HG03521 (cell line): ENCODE measurements at regions not wholly inside any gene's neighbourhood (a gene's known extent, or its start where the extent isn't known, plus 50 kb on each side); places are given as distances from the start of the nearest gene placed in this dataset.

Experiments
- ATAC-seq: cut with Tn5 transposase; IDR thresholded peaks from one replicate; pipeline ENCODE4 v1.9.1; 2021; ENCODE audit warnings: mild to moderate bottlenecking, moderate library complexity; ENCODE audit not compliant: unreplicated experiment

GRCh38 chr10:120960725-120961124, 109.6 kb downstream of the WDR11 start:
- ATAC-seq, result no peak

DNA sequence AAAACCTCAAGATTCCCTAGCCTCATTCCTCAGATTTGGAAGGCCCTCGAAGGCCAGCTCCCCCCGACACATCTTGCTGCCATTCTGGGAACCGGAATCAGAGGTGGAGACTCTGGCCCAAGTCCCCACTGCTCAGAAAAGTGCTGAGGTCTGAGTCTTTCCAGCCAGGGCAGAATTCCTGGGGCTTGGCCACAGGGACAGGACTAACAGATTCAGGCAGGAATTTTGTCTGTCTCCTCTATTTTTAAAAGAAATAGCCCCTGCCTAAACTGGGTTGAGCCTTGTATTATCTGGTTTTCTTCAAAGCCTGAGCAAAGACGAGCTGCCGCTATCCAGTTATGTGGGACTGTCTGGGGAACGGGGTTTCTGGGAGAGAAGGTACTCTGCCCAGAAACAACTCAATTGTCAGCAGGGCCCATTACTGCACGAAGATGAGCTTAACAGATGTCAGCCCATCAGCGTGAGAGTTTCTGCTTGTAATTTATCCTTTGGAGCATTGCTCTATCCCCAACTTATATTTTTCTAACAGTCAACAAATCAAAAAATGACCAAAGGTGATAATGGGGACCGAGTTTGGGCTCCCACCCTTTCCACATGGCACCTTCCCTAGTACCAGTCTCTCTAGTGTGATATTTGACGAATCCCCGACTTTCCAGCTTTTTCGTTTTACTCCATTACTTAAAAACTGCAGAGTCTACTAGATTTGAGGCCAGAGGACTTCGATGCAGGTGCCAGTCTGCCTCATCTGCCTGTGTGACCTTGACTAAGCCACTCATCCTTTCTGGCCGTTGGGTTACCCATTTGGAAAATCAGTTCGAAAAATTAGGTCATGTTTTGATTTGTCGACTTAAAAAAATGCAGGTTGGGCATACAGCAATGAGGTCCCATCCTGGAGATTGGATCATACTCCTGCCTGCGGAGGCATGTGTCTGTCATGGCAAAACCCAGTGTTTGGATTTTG, 110.9 kb downstream of the WDR11 start:
- no peak for ATAC-seq

- no peak for ATAC-seq
Measured at GRCh38 chr10:120962756-120963593, 111.8 kb downstream of the WDR11 start.

GRCh38 chr10:120963594-120964220, 112.5 kb downstream of the WDR11 start:
- ATAC-seq, result no peak

DNA sequence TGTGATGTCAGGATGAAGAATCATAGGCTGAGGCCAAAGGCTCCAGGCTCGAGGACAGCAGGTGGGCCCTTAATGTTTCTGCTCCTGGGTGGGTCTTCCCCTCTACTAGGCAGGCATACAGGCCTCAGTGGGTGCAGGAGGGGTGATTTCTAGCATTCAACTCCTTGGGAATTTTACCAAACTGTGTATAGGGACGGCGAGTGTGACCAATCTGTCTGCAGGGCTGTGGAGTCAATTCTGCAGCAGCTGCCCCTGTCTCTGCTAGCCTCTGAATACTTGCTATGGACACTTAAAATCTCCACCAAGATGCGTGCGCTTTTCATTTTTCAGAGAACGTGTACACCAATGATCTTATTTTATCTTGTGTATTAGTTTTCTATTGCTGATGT, 115.5 kb downstream of the WDR11 start:
- ATAC-seq, result no peak

GRCh38 chr10:120969219-120969645, 118.1 kb downstream of the WDR11 start:
- ATAC-seq, result peak; percentile 48

- ATAC-seq, result no peak
Measured at GRCh38 chr10:120970595-120971529, 119.7 kb downstream of the WDR11 start.

DNA sequence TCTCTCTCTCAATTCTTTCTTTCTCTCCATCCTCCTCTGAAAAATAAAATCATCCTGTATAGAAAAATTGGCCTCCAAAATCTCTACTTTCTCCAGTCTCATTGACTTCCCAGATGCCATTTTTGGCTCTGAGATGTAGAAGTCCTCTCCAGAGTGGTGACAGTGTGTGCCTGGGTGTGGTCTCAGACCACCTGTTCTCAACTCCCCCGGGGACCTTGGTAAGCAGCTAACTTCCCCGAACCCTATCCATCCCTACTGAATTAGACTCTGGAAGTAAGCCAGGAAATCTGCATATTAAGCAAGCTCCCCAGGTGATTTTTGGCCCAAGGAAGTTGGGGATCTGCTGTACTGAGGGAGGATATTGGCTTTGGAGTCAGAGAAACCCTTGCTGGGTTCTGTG, 120.5 kb downstream of the WDR11 start:
- ATAC-seq, result no peak

DNA sequence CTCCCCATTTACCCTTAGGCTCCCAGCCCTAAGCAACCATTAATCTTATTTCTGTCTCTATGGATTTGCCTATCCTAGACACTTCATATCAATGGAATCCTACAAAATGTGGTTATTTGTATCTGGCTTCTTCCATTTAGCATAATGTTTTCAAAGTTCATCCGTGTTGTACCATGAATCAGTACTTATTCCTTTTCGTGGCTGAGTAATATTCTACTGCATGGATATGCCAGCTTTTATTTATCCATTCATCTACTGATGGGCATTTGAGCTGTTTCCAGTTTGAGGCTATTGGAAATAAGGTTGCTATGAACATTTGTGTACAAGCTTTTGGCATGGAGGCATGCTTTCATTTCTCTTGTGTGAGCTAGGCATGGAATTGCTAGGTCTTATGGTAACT, 121.1 kb downstream of the WDR11 start:
- no peak for ATAC-seq

DNA sequence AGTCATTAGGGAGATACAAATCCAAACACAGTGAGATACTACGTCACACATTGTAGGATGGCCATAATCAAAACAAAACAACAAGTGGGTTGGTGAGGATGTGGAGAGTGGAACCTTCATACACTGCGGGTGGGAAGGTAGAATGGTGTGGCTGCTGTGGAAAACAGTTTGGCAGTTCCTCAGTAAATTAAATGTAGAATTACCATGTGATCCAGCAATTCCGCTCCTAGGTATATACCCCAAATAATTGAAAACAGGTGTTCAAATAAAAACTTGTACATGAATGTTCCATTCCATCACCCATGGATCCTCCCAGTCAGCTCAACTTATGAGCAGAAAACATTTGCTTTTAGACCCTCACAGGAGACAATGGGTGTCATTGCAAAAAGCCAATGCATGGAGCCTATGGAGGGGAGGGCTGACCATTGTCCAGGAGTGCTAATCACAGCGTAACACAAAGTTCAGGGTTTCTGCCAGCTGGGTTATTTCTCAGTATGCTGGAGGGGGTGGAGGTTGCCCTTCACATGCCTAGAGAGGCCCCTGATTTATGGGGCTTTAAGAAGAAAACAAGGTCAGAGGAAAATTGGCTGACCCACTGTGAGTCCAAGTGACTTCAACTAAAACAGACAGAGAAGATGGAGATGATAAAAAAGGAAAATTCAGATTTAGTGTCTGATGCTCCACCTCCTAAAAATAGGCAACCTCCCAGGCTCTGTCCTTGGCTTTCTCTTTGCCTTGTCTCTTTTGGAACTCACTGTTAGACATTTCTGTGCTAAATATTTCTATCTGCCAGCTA, 124.1 kb downstream of the WDR11 start:
- ATAC-seq, result no peak

DNA sequence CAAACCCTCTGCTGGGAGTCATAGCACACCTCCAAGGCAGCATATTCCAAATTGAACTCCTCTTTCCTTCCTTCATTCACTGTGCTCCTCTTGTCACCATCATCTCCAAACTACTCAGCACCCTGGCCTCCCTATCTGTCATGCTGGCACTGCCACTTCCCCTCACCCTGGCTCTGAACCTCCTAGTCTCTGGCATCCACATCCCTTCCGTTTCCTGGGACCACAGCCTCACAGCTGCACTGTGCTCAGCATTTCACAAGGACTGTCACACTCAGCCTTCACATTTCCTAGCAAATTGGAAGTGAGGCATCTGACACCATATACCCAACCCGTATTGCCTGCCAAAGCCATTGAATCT, 124.7 kb downstream of the WDR11 start:
- ATAC-seq, result no peak

- no peak for ATAC-seq
Measured at GRCh38 chr10:120977897-120978296, 126.7 kb downstream of the WDR11 start.

- ATAC-seq, result no peak
Measured at GRCh38 chr10:120978589-120979252, 127.6 kb downstream of the WDR11 start.

GRCh38 chr10:120979435-120980278, 128.5 kb downstream of the WDR11 start:
- ATAC-seq, result no peak

DNA sequence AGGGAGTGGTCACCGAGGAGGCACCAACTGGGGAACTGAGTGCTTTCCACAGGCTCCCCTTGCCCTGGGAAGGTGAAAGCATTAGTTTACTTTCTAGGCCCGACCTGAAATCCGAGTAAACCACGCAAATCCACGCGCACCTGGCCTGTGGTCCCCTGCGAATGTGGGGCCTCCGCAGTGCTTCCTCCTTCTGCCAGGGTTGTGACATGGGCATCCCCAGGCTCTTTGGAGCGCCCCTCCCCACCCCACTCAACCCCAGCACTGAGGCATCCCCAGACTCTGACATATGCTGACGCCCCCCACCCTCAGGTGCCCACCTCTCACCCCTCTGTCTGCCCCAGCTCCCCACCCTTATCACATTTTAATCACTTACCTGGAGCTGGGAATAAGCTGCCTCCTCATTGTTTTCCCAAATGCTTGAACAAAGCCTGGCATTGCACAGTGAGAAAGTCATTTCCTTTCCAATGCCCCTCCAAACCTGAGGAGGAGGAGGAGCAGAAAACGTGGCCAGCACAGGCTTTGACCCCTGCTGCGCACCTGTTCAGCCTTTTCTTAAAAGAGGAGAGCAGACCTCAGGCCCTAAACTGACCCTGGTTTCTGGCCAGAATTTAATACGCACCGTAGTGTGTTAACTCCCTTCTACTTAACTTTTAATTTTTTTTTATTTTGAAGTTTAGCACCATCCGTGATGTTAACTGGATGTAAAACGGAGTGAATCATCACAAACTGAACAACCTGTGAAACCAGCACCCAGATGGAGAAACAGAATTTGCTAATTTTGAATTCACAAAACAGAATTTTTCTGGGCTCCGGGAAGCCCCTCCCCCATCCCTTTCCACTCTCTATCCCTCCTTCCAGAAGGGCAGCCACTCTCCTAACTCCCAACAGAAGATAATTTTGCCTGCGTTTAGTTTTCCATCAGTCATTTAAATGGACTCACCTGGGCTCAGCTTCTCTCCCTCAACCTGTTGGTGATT, 129.4 kb downstream of the WDR11 start:
- no peak for ATAC-seq

- no peak for ATAC-seq
Measured at GRCh38 chr10:120981601-120982391, 130.6 kb downstream of the WDR11 start.
